Common myeloid progenitor, CD34-positive (primary cell): ENCODE measurements at regions not wholly inside any gene's neighbourhood (a gene's known extent, or its start where the extent isn't known, plus 50 kb on each side); places are given as distances from the start of the nearest gene placed in this dataset.

Source experiments
- CTCF ChIA-PET: fragments of 350-600 bp; sonication (Branson Sonifier 250); formaldehyde crosslinking; loops from one replicate; lab custom pipeline; 2021; ENCODE audit warnings: antibody characterized with exemption; lab: Charles Lee
- POLR2A ChIA-PET: fragments of 350-600 bp; sonication (Branson Sonifier 250); formaldehyde crosslinking; loops from one replicate; lab custom pipeline; 2021; ENCODE audit warnings: antibody characterized with exemption; lab: Charles Lee
- DNase-seq, 3 donors: peaks; one replicate each; pipeline versions ENCODE4 v3.0.0 to v3.0.0-alpha.2; 2013
- H3K27ac ChIP-seq, 2 experiments: 1 replicate in 1 of 2; 2 replicates in 1 of 2; pipeline ENCODE4 v1.7.0; 2013; ENCODE audit warnings: inconsistent platforms in 2 of 2, low read length in 2 of 2, mild to moderate bottlenecking in 2 of 2, low read depth in 1 of 2, moderate library complexity in 1 of 2; ENCODE audit not compliant: severe bottlenecking in 2 of 2, insufficient read depth in 1 of 2, poor library complexity in 1 of 2
- H3K27me3 ChIP-seq, 5 experiments: replicated peaks in 2 of 5; 1 replicate in 3 of 5; 2 replicates in 2 of 5; pipeline versions ENCODE4 v1.6.1 to v1.7.0; 2013; ENCODE audit warnings: low read length in 4 of 5, mild to moderate bottlenecking in 2 of 5, moderate library complexity in 2 of 5, inconsistent platforms in 1 of 5; ENCODE audit not compliant: insufficient read depth in 5 of 5, control insufficient read depth in 4 of 5
- H3K36me3 ChIP-seq, 4 experiments: 1 replicate in 2 of 4; 2 replicates in 2 of 4; pipeline versions ENCODE4 v1.6.1 to v1.7.0; 2013; ENCODE audit warnings: low read length in 3 of 4, control low read depth in 1 of 4, mild to moderate bottlenecking in 1 of 4; ENCODE audit not compliant: control insufficient read depth in 4 of 4, insufficient read depth in 4 of 4
- H3K4me1 ChIP-seq, 4 experiments: 1 replicate in 3 of 4; 2 replicates in 1 of 4; pipeline versions ENCODE4 v1.6.1 to v1.7.1; 2013; ENCODE audit warnings: low read length in 3 of 4, mild to moderate bottlenecking in 3 of 4, control low read depth in 1 of 4, inconsistent platforms in 1 of 4, moderate library complexity in 1 of 4; ENCODE audit not compliant: control insufficient read depth in 4 of 4, insufficient read depth in 4 of 4; ENCODE audit errors: control extremely low read depth in 1 of 4
- H3K4me3 ChIP-seq, 7 experiments: 1 replicate in 4 of 7; 2 replicates in 3 of 7; pipeline versions ENCODE4 v1.5.1 to v1.7.0; 2013; ENCODE audit warnings: mild to moderate bottlenecking in 7 of 7, low read length in 6 of 7, moderate library complexity in 6 of 7, inconsistent platforms in 2 of 7, low read depth in 2 of 7, control low read depth in 1 of 7; ENCODE audit not compliant: insufficient read depth in 4 of 7, control insufficient read depth in 1 of 7; ENCODE audit errors: extremely low read depth in 1 of 7
- H3K9me3 ChIP-seq, 5 experiments: 1 replicate in 4 of 5; 2 replicates in 1 of 5; pipeline versions ENCODE4 v1.6.1 to v1.7.1; 2013; ENCODE audit warnings: low read length in 4 of 5, mild to moderate bottlenecking in 2 of 5, inconsistent platforms in 1 of 5, low read depth in 1 of 5, moderate library complexity in 1 of 5; ENCODE audit not compliant: control insufficient read depth in 4 of 5, insufficient read depth in 2 of 5; ENCODE audit errors: control extremely low read depth in 1 of 5
- WGBS: methylation state at CpG from one replicate; pipeline ENCODE4 v1.1.5; 2013; ENCODE audit not compliant: insufficient coverage; 5-methylcytosine and 5-hydroxymethylcytosine counted together

DNA sequence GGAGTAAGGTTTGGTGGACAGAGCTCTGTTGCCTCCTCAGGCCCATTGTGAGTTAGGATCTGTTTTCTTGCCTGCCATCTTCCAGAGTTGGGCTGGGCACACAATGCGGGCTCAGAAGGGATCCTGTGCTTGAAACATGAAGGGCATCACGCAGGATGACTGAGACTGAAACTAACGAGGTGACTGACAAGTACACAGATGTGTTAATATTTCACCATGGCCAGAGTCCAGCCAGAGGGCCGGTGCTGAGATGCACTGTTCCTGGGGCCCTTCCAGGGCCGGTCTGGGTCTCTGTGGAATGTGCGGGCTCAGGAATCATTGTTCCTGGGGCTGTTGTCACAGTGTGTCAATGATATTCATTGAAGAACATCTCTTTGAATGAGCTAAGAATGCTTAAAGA lies 163.7 kb downstream of the URI1 start:
- Histone ChIP-seq H3K36me3 (no peaks in the 10 kb centered on the region), H3K4me3 (no peak overlapping the region), H3K27me3 (peaks cover 0 to 4% (median 3%) of the 10 kb centered on the region in 5 experiments), H3K27ac (no peak overlapping the region), H3K4me1 (no peaks in the 10 kb centered on the region), H3K9me3 (no peaks in the 10 kb centered on the region)
- 97% methylated on average over 6 of the region's 6 CpGs for WGBS
- ChIA-PET POLR2A (no interaction called here), CTCF (no interaction called here)
- no peak for DNase-seq

DNA sequence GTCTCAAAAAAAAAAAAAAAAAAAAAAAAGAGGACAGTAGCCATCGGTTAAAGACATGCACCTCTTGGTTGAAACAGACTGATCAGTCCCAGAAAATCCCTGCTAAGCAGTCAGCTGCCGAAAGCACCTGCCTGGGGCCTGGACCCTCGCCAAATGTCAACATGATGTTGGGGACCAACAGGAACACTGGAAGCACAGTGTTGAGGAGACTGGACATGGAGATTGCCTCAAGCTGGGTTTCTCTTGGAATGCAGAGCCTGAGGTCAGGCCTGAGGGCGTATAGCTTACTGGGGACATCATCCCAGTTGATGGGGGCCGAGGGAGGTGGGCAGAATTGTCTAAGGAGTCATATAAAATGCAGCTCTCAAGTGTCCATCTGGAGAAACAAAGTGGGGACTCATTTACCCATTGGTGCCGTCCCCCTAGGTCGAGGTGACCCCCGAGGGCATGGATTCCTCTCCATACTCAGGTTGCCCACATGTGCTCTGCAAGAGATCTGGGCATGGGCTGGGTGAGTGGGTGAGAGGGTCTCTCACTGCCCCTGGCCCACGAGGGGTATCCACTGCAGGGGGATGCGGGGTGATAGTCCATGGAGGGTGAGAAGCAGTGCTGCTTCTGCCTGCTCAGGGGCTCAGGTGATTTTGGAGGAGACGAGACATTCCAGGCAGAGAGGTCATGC lies 164.5 kb downstream of the URI1 start:
- Histone ChIP-seq H3K4me3 (no peak overlapping the region), H3K36me3 (no peaks in the 10 kb centered on the region), H3K9me3 (no peaks in the 10 kb centered on the region), H3K27ac (no peak overlapping the region), H3K4me1 (no peaks in the 10 kb centered on the region), H3K27me3 (peaks cover 0 to 4% (median 3%) of the 10 kb centered on the region in 5 experiments)
- ChIA-PET POLR2A (no interaction called here), CTCF (no interaction called here)
- WGBS, result 91% methylated on average over 9 of the region's 11 CpGs
- DNase-seq, result no peak

DNA sequence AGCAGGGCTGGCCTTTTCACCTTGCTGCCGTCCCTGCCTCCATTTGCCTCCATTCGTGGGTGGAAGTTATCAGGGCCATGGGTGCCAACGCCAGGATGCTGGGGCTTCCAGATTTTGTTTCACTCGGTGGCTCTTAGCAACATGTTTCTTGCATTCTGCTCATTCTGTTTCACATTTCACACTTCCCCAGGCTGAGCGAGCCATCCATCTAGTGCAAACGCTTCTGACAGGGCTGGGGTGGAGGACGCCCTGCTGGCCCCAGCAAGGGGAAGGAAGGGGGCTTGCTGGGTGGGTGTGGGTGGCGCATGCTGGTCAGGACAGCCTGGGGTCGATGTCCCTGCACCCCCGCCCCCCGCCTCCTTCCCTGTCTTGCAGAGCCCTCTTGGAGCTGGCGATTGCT lies 165.2 kb downstream of the URI1 start:
- CTCF ChIA-PET, result no interaction called here

DNA sequence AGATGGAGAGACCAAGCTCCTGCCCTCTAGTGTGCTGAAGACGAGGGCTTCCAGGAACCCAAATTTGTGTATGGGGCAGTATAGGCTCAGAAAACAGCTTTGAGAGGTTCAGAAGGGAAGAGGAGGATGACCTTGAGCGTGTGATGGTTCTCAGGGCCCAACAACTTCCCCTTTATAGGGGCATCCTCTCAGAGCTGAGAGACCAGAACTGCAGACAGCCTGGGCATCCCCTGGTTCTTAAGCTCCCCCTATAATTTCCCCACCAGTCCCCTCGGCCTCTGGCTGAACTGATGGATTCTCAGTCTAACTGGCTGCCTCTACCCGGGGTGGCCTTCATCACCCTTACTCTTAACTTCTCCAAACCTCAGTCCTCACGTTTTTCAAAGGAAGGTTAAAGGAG lies 167.5 kb downstream of the URI1 start:
- H3K27me3 ChIP-seq, result peaks cover 0 to 4% (median 3%) of the 10 kb centered on the region in 5 experiments
- no peak overlapping the region for H3K27ac ChIP-seq
- H3K36me3 ChIP-seq, result no peaks in the 10 kb centered on the region
- no peak overlapping the region for H3K4me3 ChIP-seq
- ChIA-PET CTCF (no interaction called here), POLR2A (no interaction called here)
- H3K9me3 ChIP-seq, result no peaks in the 10 kb centered on the region
- no peaks in the 10 kb centered on the region for H3K4me1 ChIP-seq
- DNase-seq, result peak in 1 of 3 donors; percentile 4
- 93% methylated on average over 3 of the region's 5 CpGs for WGBS

More for the DNA sequence above, 165.2 kb downstream of the URI1 start:
- Histone ChIP-seq H3K4me3 (no peak overlapping the region), H3K4me1 (no peaks in the 10 kb centered on the region), H3K9me3 (no peaks in the 10 kb centered on the region), H3K27me3 (peaks cover 0 to 4% (median 3%) of the 10 kb centered on the region in 5 experiments), H3K36me3 (no peaks in the 10 kb centered on the region), H3K27ac (no peak overlapping the region)
- WGBS, result 32% methylated on average over 11 of the region's 12 CpGs
- POLR2A ChIA-PET, result no interaction called here
- no peak for DNase-seq

DNA sequence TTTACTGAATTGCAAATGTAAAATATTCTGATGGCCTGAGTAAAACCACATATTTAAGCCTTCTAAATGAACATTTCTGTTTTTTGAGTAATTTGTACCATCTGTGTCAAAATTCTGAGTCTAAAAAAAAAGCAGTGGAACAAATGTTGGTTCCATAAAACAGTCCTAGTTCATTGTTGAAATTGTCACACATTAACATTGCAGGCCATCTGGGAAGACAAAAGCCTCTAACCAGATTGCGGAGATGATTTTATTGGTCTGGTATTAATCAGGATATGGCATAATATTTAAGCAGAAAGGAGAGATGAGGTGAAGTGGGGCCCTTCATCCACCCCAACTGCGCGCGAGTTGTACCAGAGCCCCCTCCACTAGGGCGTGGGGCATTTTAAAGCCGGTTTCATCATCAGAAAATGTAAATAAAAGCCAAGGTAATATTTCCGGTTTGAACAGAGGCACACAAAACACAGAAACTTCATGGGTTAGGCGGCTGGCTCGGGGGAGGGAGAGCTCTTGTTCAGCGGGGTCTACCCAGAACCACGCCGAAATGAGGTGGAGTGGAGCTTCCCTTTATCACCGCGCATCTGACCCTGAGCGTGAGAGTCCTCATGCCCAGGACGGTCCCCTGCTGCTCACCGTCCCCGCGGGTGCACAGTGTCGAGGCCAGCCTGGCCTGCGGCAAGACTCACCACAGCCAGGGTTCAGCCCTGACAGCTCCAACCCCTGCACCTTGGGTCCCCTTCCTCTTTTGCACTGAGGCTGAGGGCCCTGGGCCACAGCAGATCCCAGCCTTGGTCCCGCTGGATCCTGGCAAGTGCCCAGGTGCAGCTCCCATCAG lies 169.2 kb downstream of the URI1 start:
- 95% methylated on average over 20 of the region's 22 CpGs for WGBS
- H3K4me3 ChIP-seq, result no peak overlapping the region
- ChIA-PET CTCF (no interaction called here), POLR2A (no interaction called here)
- H3K27me3 ChIP-seq, result peaks cover 0 to 4% (median 2%) of the 10 kb centered on the region in 5 experiments
- no peaks in the 10 kb centered on the region for H3K9me3 ChIP-seq
- H3K4me1 ChIP-seq, result no peaks in the 10 kb centered on the region
- H3K27ac ChIP-seq, result no peak overlapping the region
- no peak for DNase-seq
- no peaks in the 10 kb centered on the region for H3K36me3 ChIP-seq

DNA sequence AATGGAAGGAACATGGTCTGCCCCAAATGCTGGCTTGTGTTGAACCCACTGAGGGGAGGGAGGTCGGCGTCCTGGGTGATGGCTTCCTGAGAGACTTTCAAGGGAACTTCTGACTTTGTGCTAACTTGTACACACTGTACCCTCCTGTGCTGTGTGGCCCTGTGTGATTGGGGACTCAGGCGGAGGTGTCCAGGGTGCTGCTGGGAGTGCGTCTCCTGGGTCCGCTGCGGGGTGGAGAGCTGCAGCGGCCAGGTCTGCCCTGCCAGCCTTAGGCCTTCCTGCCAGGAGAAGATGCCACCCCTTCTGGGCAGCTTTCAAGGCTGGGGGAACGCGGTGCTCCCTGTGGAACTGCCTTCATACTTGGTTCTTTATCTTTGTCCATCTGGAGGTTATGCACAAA lies 170.1 kb downstream of the URI1 start:
- ChIA-PET CTCF (no interaction called here), POLR2A (no interaction called here)
- Histone ChIP-seq H3K36me3 (no peaks in the 10 kb centered on the region), H3K27me3 (peaks cover 0 to 2% (median 0%) of the 10 kb centered on the region in 5 experiments), H3K9me3 (no peaks in the 10 kb centered on the region), H3K4me3 (no peak overlapping the region), H3K4me1 (no peaks in the 10 kb centered on the region), H3K27ac (no peak overlapping the region)
- 99% methylated on average over 9 of the region's 9 CpGs for WGBS
- no peak for DNase-seq

DNA sequence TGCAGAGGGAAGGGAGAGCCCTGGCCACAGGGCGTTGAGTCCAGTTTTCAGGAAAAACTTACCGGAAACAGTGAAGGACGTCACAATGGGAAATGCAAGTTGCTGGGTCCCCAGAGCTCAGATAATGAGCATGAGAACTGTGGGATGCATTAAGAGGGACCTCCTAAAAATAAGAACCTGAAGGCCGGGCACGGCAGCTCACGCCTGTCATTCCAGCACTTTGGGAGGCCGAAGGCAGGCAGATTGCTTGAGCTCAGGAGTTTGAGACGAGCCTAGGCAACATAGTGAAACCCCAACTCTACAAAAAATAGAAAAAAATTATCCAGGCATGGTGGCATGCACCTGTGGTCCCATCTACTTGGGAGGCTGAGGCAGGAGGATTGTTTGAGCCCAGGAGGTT lies 170.6 kb downstream of the URI1 start:
- Histone ChIP-seq H3K27ac (no peak overlapping the region), H3K36me3 (no peaks in the 10 kb centered on the region), H3K4me1 (no peaks in the 10 kb centered on the region), H3K27me3 (peaks cover 0 to 2% (median 0%) of the 10 kb centered on the region in 5 experiments), H3K9me3 (no peaks in the 10 kb centered on the region), H3K4me3 (no peak overlapping the region)
- no peak for DNase-seq
- ChIA-PET CTCF (no interaction called here), POLR2A (no interaction called here)
- WGBS, result 98% methylated on average over 7 of the region's 8 CpGs
